Panc1 (cell line): ENCODE measurements at regions not wholly inside any gene's neighbourhood (a gene's known extent, or its start where the extent isn't known, plus 50 kb on each side); places are given as distances from the start of the nearest gene placed in this dataset.

Source experiments
- ATAC-seq: fragments of 200-7000 bp; cut with Tn5 transposase; 2 replicates; pipeline ENCODE4 v1.9.1; 2020; ENCODE audit warnings: mild to moderate bottlenecking, moderate library complexity
- BruUV-seq: library from RNA; stranded (reverse); fragments of 400-500 nt; replicated peaks from 2 replicates; lab custom pipeline; 2021; lab: Mats Ljungman, UMichigan
- CTCF ChIA-PET: fragments of 300-600 bp; sonication (Branson Sonifier 250); formaldehyde crosslinking; loops from one replicate; lab custom pipeline; 2022; ENCODE audit warnings: antibody characterized with exemption; lab: Charles Lee
- POLR2A ChIA-PET: fragments of 300-600 bp; sonication (Branson Sonifier 250); formaldehyde crosslinking; loops from one replicate; lab custom pipeline; 2022; ENCODE audit warnings: antibody characterized with exemption; lab: Charles Lee
- DNase-seq: peaks from one replicate; pipeline ENCODE4 v3.0.0-alpha.2; 2010; ENCODE audit warnings: low read depth, low spot score
- H3K27ac ChIP-seq: 2 replicates; pipeline ENCODE4 v1.5.1; 2011; ENCODE audit warnings: mild to moderate bottlenecking, low read length, inconsistent platforms
- H3K27me3 ChIP-seq: fragments of 200-500 bp; sonication (Bioruptor generic); 2 replicates; pipeline ENCODE4 v1.6.0; 2014; ENCODE audit warnings: low read length, inconsistent platforms; ENCODE audit not compliant: control insufficient read depth, insufficient read depth
- H3K36me3 ChIP-seq: fragments of 200-500 bp; sonication (Bioruptor generic); 2 replicates; pipeline ENCODE4 v1.5.1; 2014; ENCODE audit warnings: inconsistent platforms, mild to moderate bottlenecking, low read length, moderate library complexity; ENCODE audit not compliant: control insufficient read depth, insufficient read depth
- H3K4me1 ChIP-seq: 2 replicates; pipeline ENCODE4 v1.5.1; 2011; ENCODE audit warnings: inconsistent platforms, mild to moderate bottlenecking, low read length, moderate library complexity; ENCODE audit not compliant: control insufficient read depth, insufficient read depth
- H3K4me3 ChIP-seq, 2 experiments: 2 replicates each; pipeline ENCODE4 v1.5.1; 2011 to 2012; ENCODE audit warnings: low read depth in 2 of 2, low read length in 2 of 2, mild to moderate bottlenecking in 2 of 2, inconsistent platforms in 1 of 2, moderate library complexity in 1 of 2
- H3K9me3 ChIP-seq: fragments of 200-500 bp; sonication (Bioruptor generic); 2 replicates; pipeline ENCODE4 v1.5.1; 2014; ENCODE audit warnings: low read depth, mild to moderate bottlenecking, inconsistent platforms, low read length, moderate library complexity; ENCODE audit not compliant: control insufficient read depth, insufficient read depth
- POLR2AphosphoS5 ChIP-seq: IDR thresholded peaks from 2 replicates; pipeline ENCODE4 v1.6.1; 2012; ENCODE audit warnings: mild to moderate bottlenecking, low read depth, low read length, moderate library complexity
- SIN3A ChIP-seq: IDR thresholded peaks from 2 replicates; pipeline ENCODE4 v1.6.1; 2012; ENCODE audit warnings: low read depth, mild to moderate bottlenecking, low read length, moderate library complexity, borderline replicate concordance; ENCODE audit not compliant: insufficient read depth
- TCF7L2 ChIP-seq: IDR thresholded peaks from 2 replicates; pipeline ENCODE4 v1.6.1; 2011; ENCODE audit warnings: mild to moderate bottlenecking, low read depth, low read length, inconsistent platforms
- in situ Hi-C: cut with HindIII; loops from 2 replicates; pipeline ENCODE4 v1.10.0; 2016; ENCODE audit warnings: low sequenced_read_pairs, low pct_unique_long_range_greater_than_20kb
- intact Hi-C: fragments of 100-400 bp; cut with micrococcal nuclease; formaldehyde crosslinking; loops from one replicate; pipeline ENCODE4 v1.10.0; 2022; ENCODE audit not compliant: unreplicated experiment
- TF ChIP-seq, protein P1 (sequence below), 2 experiments: IDR thresholded peaks; 2 replicates each; pipeline ENCODE4 v1.6.1; 2011 to 2012; ENCODE audit warnings: low read depth in 2 of 2, control low read depth in 1 of 2, low read length in 1 of 2, mild to moderate bottlenecking in 1 of 2, moderate library complexity in 1 of 2; ENCODE audit not compliant: insufficient read depth in 1 of 2
- TF ChIP-seq, protein P2 (sequence below): fragments of 450-650 bp; IDR thresholded peaks from 2 replicates; pipeline ENCODE4 v1.5.1; 2017; ENCODE audit warnings: mild to moderate bottlenecking

DNA sequence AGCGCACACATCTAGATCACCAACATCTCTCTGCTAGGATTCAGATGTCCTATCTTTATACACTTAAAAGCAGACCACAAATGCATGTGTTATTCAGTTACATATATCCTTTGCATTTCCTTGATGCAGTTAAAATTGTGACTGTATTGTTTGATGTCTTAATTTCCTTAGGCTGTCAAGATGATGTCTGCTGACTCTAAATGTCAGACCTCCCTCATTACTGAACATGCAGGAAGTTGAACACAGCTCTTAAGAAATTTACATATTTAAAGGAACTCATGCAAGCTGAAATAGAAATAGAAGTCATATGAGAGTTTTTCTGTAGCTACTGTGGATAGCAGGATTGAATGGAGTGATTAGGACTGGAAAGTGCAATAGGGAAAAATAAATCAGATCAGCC is 336.5 kb upstream of the SEMA6A start:
- Histone ChIP-seq H3K27me3 (no peaks in the 10 kb centered on the region), H3K36me3 (no peaks in the 10 kb centered on the region), H3K4me3 (no peak overlapping the region), H3K27ac (no peak overlapping the region), H3K4me1 (no peaks in the 10 kb centered on the region), H3K9me3 (no peaks in the 10 kb centered on the region)
- ChIA-PET POLR2A (no interaction called here), CTCF (no interaction called here)
- BruUV-seq: no TSS peak
- intact Hi-C loops (no loop called here), in situ Hi-C loops (no loop called here)
- ATAC-seq: no peak
- DNase-seq: no peak
- TF ChIP-seq TCF7L2 (no peak), SIN3A (no peak), POLR2AphosphoS5 (no peak)
- TF ChIP-seq, protein P1, sequence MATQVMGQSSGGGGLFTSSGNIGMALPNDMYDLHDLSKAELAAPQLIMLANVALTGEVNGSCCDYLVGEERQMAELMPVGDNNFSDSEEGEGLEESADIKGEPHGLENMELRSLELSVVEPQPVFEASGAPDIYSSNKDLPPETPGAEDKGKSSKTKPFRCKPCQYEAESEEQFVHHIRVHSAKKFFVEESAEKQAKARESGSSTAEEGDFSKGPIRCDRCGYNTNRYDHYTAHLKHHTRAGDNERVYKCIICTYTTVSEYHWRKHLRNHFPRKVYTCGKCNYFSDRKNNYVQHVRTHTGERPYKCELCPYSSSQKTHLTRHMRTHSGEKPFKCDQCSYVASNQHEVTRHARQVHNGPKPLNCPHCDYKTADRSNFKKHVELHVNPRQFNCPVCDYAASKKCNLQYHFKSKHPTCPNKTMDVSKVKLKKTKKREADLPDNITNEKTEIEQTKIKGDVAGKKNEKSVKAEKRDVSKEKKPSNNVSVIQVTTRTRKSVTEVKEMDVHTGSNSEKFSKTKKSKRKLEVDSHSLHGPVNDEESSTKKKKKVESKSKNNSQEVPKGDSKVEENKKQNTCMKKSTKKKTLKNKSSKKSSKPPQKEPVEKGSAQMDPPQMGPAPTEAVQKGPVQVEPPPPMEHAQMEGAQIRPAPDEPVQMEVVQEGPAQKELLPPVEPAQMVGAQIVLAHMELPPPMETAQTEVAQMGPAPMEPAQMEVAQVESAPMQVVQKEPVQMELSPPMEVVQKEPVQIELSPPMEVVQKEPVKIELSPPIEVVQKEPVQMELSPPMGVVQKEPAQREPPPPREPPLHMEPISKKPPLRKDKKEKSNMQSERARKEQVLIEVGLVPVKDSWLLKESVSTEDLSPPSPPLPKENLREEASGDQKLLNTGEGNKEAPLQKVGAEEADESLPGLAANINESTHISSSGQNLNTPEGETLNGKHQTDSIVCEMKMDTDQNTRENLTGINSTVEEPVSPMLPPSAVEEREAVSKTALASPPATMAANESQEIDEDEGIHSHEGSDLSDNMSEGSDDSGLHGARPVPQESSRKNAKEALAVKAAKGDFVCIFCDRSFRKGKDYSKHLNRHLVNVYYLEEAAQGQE (IDR thresholded peaks at IDR 0.05; ENCODE audit: insufficient read depth in 1 of 2, low read depth in 2 of 2, low read length in 1 of 2): no peak
- TF ChIP-seq, protein P2, sequence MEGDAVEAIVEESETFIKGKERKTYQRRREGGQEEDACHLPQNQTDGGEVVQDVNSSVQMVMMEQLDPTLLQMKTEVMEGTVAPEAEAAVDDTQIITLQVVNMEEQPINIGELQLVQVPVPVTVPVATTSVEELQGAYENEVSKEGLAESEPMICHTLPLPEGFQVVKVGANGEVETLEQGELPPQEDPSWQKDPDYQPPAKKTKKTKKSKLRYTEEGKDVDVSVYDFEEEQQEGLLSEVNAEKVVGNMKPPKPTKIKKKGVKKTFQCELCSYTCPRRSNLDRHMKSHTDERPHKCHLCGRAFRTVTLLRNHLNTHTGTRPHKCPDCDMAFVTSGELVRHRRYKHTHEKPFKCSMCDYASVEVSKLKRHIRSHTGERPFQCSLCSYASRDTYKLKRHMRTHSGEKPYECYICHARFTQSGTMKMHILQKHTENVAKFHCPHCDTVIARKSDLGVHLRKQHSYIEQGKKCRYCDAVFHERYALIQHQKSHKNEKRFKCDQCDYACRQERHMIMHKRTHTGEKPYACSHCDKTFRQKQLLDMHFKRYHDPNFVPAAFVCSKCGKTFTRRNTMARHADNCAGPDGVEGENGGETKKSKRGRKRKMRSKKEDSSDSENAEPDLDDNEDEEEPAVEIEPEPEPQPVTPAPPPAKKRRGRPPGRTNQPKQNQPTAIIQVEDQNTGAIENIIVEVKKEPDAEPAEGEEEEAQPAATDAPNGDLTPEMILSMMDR: no peak

DNA sequence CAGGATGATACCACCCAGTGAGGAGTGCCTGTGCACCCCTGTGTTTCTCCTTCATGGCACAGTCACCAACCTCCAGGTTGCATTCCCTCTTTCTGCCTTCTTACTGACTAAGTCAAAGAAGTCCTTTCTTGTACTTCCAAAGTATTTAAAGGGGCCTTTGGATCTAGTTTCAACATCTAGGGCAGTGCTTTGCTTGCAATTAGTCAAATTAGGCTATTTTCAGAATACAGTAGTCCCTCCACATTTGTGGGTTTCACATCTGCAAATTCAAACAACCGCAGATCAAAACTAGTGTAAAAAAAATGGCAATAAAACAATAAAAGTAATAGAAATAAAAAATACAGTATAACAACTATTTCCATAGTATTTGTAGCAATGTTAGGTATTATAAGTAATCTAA is 333.9 kb upstream of the SEMA6A start:
- no peak for ATAC-seq
- Histone ChIP-seq H3K27ac (no peak overlapping the region), H3K4me3 (no peak overlapping the region), H3K4me1 (no peaks in the 10 kb centered on the region), H3K36me3 (no peaks in the 10 kb centered on the region), H3K9me3 (no peaks in the 10 kb centered on the region), H3K27me3 (no peaks in the 10 kb centered on the region)
- ChIA-PET CTCF (no interaction called here), POLR2A (no interaction called here)
- no TSS peak for BruUV-seq
- intact Hi-C loops: no loop called here
- in situ Hi-C loops: no loop called here
- no peak for TF ChIP-seq TCF7L2
- no peak for TF ChIP-seq POLR2AphosphoS5
- TF ChIP-seq, protein P2: no peak
- TF ChIP-seq SIN3A: no peak
- TF ChIP-seq, protein P1 (IDR thresholded peaks at IDR 0.05; ENCODE audit: insufficient read depth in 1 of 2, low read depth in 2 of 2, low read length in 1 of 2): no peak
- no peak for DNase-seq
